ENCODE measurements at regions not wholly inside any gene's neighbourhood (a gene's known extent, or its start where the extent isn't known, plus 50 kb on each side); places are given as distances from the start of the nearest gene placed in this dataset.

DNA sequence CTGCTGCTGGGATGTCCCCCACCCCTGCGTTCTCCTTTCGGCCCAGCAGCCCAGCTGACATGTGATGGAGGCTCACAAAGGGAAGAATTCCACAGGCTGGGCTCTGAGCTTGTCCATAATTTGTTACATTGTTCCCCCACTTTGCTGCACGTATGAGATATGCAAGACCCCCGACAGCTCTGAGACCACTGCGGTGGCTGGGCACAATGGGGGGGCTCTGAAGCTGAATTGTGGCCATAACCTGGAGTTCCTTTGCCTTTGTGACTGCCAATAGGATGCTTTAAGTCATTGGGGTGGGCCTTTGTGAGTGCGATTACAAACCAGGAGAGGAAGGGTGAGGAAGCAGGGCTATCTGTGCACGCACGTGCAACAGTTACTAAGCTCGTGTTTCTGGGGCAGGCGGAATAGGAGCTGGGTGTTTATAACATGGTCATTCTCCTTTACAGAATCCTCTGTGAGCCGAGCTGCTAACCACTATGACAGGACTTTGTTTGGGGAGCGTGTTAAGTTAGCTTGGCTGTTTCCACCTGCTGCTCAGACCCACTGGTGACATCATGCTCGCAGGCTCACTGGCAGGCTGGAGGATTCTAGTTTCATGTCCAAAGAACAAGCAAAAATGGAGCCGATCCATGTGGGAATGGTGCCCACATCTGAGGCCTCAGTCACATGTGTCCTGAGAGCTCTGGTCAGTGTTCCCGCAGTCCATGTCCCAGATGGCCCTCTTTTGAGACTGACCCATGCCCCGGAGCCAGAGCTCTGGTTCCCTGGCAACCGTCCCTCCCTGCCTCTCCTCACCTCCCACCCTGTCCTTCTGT, 208.3 kb upstream of the SALL1 start:
- no peaks in the 10 kb centered on the region for H3K4me1 Mint-ChIP-seq
- H3K36me3 Mint-ChIP-seq (ENCODE audit: low read depth), result no peaks in the 10 kb centered on the region
- no peak for DNase-seq
- H3K9me3 Mint-ChIP-seq, result no peaks in the 10 kb centered on the region
- no peak overlapping the region for H3K4me3 Mint-ChIP-seq
- peaks cover 3% of the 10 kb centered on the region for H3K27me3 Mint-ChIP-seq
- no peak overlapping the region for H3K27ac Mint-ChIP-seq
- no peak for ATAC-seq

DNA sequence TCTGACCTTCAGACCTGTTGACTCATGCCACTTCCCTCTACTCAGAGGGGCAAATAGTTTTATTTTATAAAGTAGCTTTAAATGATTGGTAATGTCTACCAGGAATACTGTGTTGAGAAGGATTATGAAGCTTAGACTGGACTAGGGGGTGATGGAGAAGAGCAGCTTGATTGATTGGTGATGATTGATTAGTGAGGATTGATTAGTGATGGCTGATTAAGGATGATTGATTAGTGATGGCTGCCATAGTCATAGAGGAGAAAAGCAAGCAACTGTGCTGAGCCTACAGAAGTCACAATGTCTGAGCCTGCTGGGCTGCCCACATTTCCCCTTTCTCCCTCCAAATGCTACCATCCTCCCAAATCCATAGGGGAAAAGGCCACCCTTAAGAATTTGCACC, 206.8 kb upstream of the SALL1 start:
- no peak for DNase-seq
- Mint-ChIP-seq H3K9me3 (no peaks in the 10 kb centered on the region), H3K27me3 (no peaks in the 10 kb centered on the region), H3K4me1 (no peaks in the 10 kb centered on the region), H3K36me3 (ENCODE audit: low read depth) (no peaks in the 10 kb centered on the region), H3K4me3 (no peak overlapping the region), H3K27ac (no peak overlapping the region)
- no peak for ATAC-seq

DNA sequence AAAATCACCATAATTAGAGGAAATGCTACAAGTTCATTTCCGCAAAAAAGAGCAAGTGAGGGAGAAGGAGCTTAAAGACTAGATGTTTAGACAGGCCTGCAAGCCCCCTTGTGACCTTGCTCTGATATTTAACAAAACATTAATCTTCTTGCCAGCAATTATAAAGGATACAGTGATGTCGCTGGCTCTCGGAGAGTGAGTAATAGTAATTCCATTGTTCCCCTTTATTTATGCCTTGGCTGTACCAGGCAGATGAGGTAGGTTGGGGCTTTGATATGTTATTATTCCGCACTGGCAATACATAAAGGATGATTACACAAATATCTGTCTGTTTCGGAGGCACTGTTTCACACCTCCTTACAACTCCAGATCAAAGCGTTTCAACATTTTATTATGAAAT, 204.8 kb upstream of the SALL1 start:
- Mint-ChIP-seq H3K9me3 (no peaks in the 10 kb centered on the region), H3K36me3 (ENCODE audit: low read depth) (no peaks in the 10 kb centered on the region), H3K4me3 (no peak overlapping the region), H3K27ac (no peak overlapping the region), H3K4me1 (no peaks in the 10 kb centered on the region), H3K27me3 (no peaks in the 10 kb centered on the region)
- ATAC-seq, result no peak
- DNase-seq, result no peak

DNA sequence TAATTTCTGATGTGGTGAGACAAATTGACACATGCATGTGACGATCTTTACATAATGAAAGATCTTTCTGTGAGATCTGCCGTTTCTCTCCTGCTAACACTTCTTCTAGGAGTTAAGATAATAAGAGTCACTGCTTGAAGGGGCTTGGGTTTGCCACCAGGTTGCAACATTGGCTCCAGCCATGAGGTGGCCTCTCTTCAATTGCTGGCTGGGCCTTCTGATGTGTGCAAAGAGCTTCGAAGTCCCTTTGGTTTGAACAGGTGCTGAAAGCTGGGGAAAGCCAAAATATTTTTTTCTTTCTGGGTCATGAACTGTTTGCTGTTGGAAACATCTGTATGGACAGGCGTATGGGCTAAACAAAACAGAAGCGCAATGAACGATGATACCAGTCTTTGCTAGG, 204.1 kb upstream of the SALL1 start:
- DNase-seq, result no peak

DNA sequence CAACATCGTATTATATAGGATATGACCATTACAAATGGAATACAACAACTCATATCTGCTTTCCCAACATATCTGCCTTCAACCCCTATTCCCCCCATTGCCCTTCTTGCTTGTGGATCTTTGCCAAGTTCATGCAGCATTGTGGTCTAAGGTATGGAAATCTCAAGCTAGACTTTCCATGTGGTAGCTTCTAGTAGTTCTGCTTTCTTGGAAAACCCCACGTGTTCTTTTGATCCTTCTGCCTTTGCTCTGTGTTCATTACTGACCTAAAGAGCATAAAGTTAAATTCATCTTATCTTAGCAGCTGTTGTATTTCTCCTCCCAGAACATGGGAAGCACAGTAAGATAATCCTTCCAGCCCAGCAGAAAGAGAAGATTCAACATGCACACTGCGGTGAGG, 202.0 kb upstream of the SALL1 start:
- Mint-ChIP-seq H3K27me3 (no peaks in the 10 kb centered on the region), H3K4me3 (no peak overlapping the region), H3K36me3 (ENCODE audit: low read depth) (no peaks in the 10 kb centered on the region), H3K4me1 (no peaks in the 10 kb centered on the region), H3K9me3 (no peaks in the 10 kb centered on the region), H3K27ac (no peak overlapping the region)
- no peak for ATAC-seq
- no peak for DNase-seq

More for the DNA sequence above, 204.1 kb upstream of the SALL1 start:
- Mint-ChIP-seq H3K4me1 (no peaks in the 10 kb centered on the region), H3K27me3 (no peaks in the 10 kb centered on the region), H3K4me3 (no peak overlapping the region), H3K27ac (no peak overlapping the region), H3K36me3 (ENCODE audit: low read depth) (no peaks in the 10 kb centered on the region), H3K9me3 (no peaks in the 10 kb centered on the region)
- no peak for ATAC-seq

DNA sequence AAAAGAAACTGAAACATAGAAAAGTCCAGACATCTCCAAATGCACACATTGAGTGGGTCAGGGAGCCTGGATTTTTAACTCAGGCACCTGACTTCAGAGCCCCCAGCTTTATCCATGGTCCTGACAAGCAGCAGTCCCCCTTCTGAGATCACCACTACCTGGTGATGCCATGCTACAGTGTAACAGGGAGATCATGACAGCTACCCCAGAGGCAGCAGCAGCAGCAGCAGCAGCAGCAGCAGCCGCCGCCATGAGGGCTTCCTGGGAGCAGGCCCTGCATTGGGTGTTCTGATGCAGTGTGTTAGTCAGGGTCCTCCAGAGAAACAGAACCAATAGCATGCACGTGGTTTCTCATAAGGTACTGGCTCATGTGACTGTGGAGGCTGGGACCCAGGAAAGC, 198.6 kb upstream of the SALL1 start:
- no peak for ATAC-seq

DNA sequence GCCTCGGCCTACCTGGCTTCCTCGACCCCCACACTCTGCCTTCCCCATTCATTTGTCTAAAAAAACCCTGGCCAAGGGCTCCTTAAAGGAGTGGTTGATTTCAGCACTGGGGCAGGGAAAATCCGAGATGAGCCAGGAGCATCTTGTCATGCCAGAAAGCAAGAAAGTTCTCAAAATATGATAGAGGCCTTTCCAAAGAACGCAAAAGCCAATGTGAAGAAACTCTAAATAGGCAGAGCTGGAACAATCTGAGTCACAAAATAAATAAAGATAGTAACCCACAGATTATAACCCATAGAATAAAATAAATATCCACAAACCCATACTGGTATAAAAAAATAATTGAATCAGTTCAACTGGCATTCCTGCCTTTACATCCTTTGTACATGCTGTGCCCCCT, 192.3 kb upstream of the SALL1 start:
- H3K9me3 Mint-ChIP-seq, result peaks cover 4% of the 10 kb centered on the region
- no peaks in the 10 kb centered on the region for H3K36me3 Mint-ChIP-seq (ENCODE audit: low read depth)
- no peaks in the 10 kb centered on the region for H3K27me3 Mint-ChIP-seq
- no peak overlapping the region for H3K27ac Mint-ChIP-seq
- no peak for ATAC-seq
- DNase-seq, result no peak
- H3K4me3 Mint-ChIP-seq, result no peak overlapping the region
- H3K4me1 Mint-ChIP-seq, result no peaks in the 10 kb centered on the region

More for the DNA sequence above, 198.6 kb upstream of the SALL1 start:
- no peak for DNase-seq
- Mint-ChIP-seq H3K27me3 (no peaks in the 10 kb centered on the region), H3K4me1 (no peaks in the 10 kb centered on the region), H3K27ac (no peak overlapping the region), H3K36me3 (ENCODE audit: low read depth) (no peaks in the 10 kb centered on the region), H3K4me3 (no peak overlapping the region), H3K9me3 (no peaks in the 10 kb centered on the region)

DNA sequence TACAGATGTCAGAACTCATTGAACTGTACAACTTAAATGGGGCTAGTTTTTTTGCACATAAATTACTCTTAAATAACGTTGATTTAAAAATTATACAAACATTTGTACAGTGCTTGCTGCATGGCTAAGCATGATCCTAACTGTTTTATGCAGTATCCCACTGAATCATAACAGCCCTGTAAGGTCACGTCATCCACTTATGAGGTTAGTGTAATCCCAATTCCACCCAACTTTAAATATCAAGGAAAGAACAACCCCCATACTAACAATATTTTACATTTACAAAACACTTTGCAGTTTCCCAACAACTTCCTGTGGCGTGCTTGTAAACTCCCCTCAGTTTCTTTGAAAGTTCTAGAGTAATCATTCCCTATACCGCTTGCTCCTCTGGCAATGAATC, 190.1 kb upstream of the SALL1 start:
- no peaks in the 10 kb centered on the region for H3K4me1 Mint-ChIP-seq
- H3K36me3 Mint-ChIP-seq (ENCODE audit: low read depth), result no peaks in the 10 kb centered on the region
- ATAC-seq, result no peak
- DNase-seq, result no peak
- H3K27ac Mint-ChIP-seq, result no peak overlapping the region
- no peaks in the 10 kb centered on the region for H3K27me3 Mint-ChIP-seq
- H3K4me3 Mint-ChIP-seq, result no peak overlapping the region
- peaks cover 4% of the 10 kb centered on the region for H3K9me3 Mint-ChIP-seq

DNA sequence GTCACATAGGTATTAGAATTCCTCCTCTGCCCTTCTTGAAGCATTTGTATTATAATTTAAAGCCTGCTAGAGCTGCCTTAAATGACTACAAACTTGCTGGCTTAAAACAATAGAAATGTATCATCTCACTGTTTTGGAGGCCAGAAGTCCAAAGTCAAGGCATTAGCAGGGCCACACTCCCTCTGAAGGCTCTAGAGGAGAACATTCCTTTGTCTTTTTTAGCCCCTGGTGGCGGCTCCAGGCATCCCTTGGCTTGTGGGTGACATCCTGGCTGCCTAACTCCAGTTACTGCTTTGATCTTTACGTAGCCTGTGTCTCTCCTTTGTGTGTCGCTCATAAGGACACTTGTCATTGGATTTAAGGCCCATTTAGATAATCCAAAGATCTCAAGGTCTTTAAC, 186.6 kb upstream of the SALL1 start:
- Mint-ChIP-seq H3K36me3 (ENCODE audit: low read depth) (no peaks in the 10 kb centered on the region), H3K4me1 (no peaks in the 10 kb centered on the region), H3K27me3 (no peaks in the 10 kb centered on the region), H3K9me3 (no peaks in the 10 kb centered on the region), H3K27ac (no peak overlapping the region), H3K4me3 (no peak overlapping the region)
- no peak for DNase-seq
- no peak for ATAC-seq

DNA sequence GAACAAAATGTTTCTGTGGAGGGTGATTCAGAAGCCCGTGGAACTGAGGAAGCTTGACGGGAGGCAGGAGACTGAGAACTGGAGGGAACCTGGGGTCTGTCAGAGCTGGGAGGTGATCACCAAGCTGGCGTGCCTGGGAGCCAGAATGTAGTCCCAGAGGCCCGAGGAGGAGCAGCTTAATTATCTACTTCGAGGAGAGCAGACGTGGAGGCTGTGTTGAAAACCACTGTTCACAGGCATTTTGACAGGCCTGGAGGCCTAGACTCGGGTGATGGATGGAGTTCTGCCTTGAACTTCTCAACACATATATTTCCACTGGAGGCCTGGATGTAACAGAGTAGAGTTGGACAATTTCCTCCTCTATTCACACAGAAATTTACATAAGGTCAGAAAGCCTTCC, 177.7 kb upstream of the SALL1 start:
- ATAC-seq, result no peak
- H3K4me3 Mint-ChIP-seq, result no peak overlapping the region
- no peak for DNase-seq
- H3K27ac Mint-ChIP-seq, result no peak overlapping the region
- H3K4me1 Mint-ChIP-seq, result no peaks in the 10 kb centered on the region
- no peaks in the 10 kb centered on the region for H3K27me3 Mint-ChIP-seq
- peaks cover 13% of the 10 kb centered on the region for H3K9me3 Mint-ChIP-seq
- H3K36me3 Mint-ChIP-seq (ENCODE audit: low read depth), result no peaks in the 10 kb centered on the region

DNA sequence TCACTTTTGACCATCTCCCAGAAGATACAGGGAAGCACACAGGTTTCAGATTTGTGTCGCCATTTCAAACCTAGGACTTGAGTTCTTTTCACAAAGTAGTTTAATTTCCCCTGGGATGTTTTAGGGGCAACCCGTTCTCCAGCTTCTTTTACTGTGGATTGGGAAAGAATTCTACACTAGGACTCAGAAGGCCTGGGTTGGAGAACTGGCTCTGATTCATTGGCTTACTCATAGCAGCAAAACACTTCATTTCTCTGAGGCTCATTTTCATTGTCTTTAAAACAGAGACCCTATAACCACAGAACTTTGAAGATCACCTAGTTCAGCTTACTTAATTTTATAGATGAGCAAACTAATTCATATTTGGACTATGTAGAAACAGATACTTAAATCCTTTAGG, 175.9 kb upstream of the SALL1 start:
- no peaks in the 10 kb centered on the region for H3K27me3 Mint-ChIP-seq
- no peaks in the 10 kb centered on the region for H3K36me3 Mint-ChIP-seq (ENCODE audit: low read depth)
- H3K4me3 Mint-ChIP-seq, result no peak overlapping the region
- no peak overlapping the region for H3K27ac Mint-ChIP-seq
- ATAC-seq (no peak), DNase-seq (no peak)
- no peaks in the 10 kb centered on the region for H3K4me1 Mint-ChIP-seq
- peaks cover 13% of the 10 kb centered on the region for H3K9me3 Mint-ChIP-seq

DNA sequence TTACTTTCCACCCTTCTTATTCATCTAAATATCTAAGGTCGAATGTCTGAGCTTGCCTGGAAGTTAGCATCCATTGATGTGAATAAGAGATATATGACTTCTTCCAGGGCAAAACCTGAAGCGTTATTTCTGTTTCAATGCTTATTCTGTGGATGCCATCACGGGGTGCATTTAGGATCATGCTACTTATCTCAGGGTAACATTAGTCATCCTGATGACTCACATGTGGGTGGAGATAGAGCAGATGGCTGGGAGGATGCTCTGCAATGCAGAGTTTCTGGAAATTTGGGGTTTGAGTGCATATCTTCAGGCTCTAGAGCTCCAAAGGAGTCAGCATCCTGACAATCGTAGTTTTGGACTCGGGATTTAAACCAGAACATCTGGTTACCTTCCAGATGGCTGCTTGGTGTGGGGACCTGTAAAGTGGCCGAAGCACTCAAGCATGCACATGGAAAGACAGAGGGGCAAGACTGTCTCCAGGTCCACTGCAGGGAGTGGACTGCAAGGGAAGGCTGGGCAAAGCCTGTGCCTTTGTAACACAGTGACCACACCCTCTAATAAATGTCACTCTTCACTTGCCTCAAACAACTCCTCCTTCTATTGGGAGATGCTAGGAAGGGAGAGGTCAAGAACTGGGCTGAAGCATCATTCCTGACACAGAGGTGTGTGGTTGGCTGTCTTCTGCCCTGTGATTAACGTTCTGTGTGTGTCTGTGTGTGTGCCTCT, 175.2 kb upstream of the SALL1 start:
- no peak for ATAC-seq
- Mint-ChIP-seq H3K27ac (no peak overlapping the region), H3K4me1 (no peaks in the 10 kb centered on the region), H3K4me3 (no peak overlapping the region), H3K36me3 (ENCODE audit: low read depth) (no peaks in the 10 kb centered on the region), H3K9me3 (peaks cover 13% of the 10 kb centered on the region), H3K27me3 (no peaks in the 10 kb centered on the region)
- DNase-seq, result no peak

DNA sequence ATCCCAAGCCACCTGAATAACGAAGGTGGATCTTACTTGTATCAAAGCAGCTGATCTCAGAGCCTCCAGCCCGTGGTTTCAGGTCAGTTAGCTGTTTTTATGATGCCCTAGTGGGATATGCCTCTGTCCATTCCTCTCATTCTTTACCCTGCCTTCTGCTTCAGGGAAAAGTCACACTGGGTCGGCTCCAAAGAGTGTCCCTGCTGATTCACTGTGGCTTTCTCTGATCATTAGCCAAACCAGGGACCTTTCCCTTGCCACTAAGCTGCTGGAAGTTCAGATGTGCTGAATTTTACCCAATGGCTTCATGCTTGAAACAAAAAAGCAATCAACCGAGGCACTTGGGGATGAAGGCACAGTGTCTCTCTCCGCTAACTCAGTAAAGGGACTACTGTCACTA, 170.2 kb upstream of the SALL1 start:
- no peak for DNase-seq
- no peak overlapping the region for H3K27ac Mint-ChIP-seq
- H3K36me3 Mint-ChIP-seq (ENCODE audit: low read depth), result no peaks in the 10 kb centered on the region
- no peaks in the 10 kb centered on the region for H3K4me1 Mint-ChIP-seq
- ATAC-seq, result no peak
- H3K27me3 Mint-ChIP-seq, result no peaks in the 10 kb centered on the region
- peaks cover 4% of the 10 kb centered on the region for H3K9me3 Mint-ChIP-seq
- H3K4me3 Mint-ChIP-seq, result no peak overlapping the region

DNA sequence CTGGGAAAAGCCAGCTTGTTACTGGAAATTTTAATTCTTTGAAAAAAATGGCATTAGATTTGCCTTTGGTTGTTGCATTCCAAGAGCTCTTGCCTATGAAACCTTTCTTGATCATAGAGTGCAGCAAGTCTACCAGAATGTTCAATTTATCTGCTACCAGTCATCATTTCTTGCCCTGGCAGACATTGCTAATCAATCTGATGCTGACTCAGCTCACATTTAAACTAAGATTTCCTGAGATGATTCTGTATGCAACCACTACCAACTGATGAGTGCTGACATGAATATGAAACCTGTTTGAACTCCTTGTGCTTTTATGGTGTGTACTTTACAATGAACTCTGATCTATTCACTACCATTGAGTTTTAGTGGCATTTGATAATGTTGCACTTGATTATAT, 166.5 kb upstream of the SALL1 start:
- H3K4me1 Mint-ChIP-seq, result no peaks in the 10 kb centered on the region
- H3K4me3 Mint-ChIP-seq, result no peak overlapping the region
- no peaks in the 10 kb centered on the region for H3K27me3 Mint-ChIP-seq
- H3K27ac Mint-ChIP-seq, result no peak overlapping the region
- no peaks in the 10 kb centered on the region for H3K36me3 Mint-ChIP-seq (ENCODE audit: low read depth)
- no peak for ATAC-seq
- H3K9me3 Mint-ChIP-seq, result no peaks in the 10 kb centered on the region
- no peak for DNase-seq

DNA sequence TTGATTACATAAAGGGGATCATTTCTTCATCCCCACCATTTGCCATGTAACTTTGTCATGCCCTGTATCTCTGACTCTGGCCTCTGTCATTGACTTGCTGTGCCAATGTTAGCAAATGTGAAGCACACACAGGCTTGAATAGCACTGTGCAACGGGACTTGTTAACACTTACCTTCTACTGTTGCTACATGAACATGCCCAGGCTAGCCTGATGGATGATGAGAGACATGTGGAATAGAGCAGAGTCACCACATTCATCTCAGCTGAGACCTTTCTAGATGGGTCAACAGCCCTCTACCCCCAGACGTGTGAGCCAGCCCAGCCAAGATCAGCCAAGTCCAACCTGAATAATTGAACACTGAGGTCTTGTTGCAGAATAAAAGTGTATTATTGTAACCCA, 162.1 kb upstream of the SALL1 start:
- Mint-ChIP-seq H3K4me3 (no peak overlapping the region), H3K4me1 (no peaks in the 10 kb centered on the region), H3K27me3 (no peaks in the 10 kb centered on the region), H3K36me3 (ENCODE audit: low read depth) (no peaks in the 10 kb centered on the region), H3K27ac (no peak overlapping the region), H3K9me3 (no peaks in the 10 kb centered on the region)
- ATAC-seq (no peak), DNase-seq (no peak)
